BE2C (cell line): ENCODE measurements at regions not wholly inside any gene's neighbourhood (a gene's known extent, or its start where the extent isn't known, plus 50 kb on each side); places are given as distances from the start of the nearest gene placed in this dataset.
A peak's percentile ranks its signal among the peaks of the same experiment; 100 is the strongest.

Experiments
- DNase-seq: peaks from one replicate; pipeline ENCODE4 v3.0.0-alpha.2; 2020
- H3K27me3 ChIP-seq: fragments of 250-450 bp; sonication (Bioruptor Pico); 2 replicates; pipeline ENCODE4 v1.5.1; 2020; ENCODE audit warnings: mild to moderate bottlenecking
- H3K36me3 ChIP-seq: fragments of 250-450 bp; sonication (Bioruptor Pico); 2 replicates; pipeline ENCODE4 v1.5.1; 2020; ENCODE audit warnings: mild to moderate bottlenecking
- H3K4me1 ChIP-seq: fragments of 250-450 bp; sonication (Bioruptor Pico); 2 replicates; pipeline ENCODE4 v1.5.1; 2020
- H3K4me3 ChIP-seq: 2 replicates; pipeline ENCODE4 v1.5.1; 2011; ENCODE audit warnings: low read depth, low read length
- H3K9me3 ChIP-seq: fragments of 250-450 bp; sonication (Bioruptor Pico); 2 replicates; pipeline ENCODE4 v1.5.1; 2020
- TF ChIP-seq, protein P1 (sequence below): IDR thresholded peaks from 2 replicates; pipeline ENCODE4 v1.5.1; 2012; ENCODE audit warnings: mild to moderate bottlenecking, low read depth, low read length

DNA sequence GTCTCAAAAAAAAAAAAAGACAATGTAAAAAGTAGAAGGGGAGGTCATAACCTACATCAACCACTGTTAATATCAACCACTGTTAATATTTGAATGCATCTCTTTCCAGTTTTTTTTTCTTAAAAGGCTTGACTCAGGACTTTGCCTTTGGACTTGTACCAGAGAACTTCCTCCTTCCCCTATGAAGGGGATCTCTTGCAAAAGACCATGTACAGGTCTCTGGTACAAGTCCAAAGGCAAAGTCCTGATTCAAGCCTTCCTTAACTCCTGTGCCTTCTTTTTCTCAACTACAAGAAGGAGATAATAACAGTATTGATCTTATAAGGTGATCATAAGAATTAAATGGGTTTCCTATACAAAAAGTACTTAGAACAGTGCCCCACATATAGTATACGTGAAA lies 563.5 kb downstream of the BUD13 start:
- no peaks in the 10 kb centered on the region for H3K36me3 ChIP-seq
- no peaks in the 10 kb centered on the region for H3K9me3 ChIP-seq
- TF ChIP-seq, protein P1, sequence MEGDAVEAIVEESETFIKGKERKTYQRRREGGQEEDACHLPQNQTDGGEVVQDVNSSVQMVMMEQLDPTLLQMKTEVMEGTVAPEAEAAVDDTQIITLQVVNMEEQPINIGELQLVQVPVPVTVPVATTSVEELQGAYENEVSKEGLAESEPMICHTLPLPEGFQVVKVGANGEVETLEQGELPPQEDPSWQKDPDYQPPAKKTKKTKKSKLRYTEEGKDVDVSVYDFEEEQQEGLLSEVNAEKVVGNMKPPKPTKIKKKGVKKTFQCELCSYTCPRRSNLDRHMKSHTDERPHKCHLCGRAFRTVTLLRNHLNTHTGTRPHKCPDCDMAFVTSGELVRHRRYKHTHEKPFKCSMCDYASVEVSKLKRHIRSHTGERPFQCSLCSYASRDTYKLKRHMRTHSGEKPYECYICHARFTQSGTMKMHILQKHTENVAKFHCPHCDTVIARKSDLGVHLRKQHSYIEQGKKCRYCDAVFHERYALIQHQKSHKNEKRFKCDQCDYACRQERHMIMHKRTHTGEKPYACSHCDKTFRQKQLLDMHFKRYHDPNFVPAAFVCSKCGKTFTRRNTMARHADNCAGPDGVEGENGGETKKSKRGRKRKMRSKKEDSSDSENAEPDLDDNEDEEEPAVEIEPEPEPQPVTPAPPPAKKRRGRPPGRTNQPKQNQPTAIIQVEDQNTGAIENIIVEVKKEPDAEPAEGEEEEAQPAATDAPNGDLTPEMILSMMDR = no peak
- peaks cover 18% of the 10 kb centered on the region for H3K4me1 ChIP-seq
- DNase-seq = no peak
- H3K27me3 ChIP-seq = no peaks in the 10 kb centered on the region
- H3K4me3 ChIP-seq = no peak overlapping the region

- Histone ChIP-seq H3K4me1 (peaks cover 29% of the 10 kb centered on the region), H3K9me3 (no peaks in the 10 kb centered on the region), H3K4me3 (peak overlapping the region; percentile 51), H3K27me3 (no peaks in the 10 kb centered on the region), H3K36me3 (no peaks in the 10 kb centered on the region)
- TF ChIP-seq, protein P1 = no peak
- DNase-seq = peak; percentile 86
Measured at GRCh38 chr11:116207421-116208141, 565.2 kb downstream of the BUD13 start.

DNA sequence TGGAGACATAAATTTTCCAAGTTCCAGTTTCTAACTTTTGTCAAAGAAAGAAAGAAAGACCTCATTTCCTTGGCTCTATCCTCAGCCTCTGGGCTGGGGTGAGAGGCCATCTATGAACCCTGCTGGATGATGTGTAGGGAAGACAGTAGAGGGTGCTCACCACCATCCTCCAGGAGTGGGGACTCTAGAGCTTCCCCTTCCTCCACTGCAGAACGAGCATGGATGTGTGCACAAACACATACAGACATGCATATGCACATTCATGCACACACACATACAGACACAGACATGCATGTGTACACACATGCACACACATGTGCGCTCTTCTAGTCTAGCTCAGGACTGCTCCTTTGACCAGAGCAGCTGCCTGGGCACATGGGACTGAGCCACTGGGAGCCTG lies 565.8 kb downstream of the BUD13 start:
- TF ChIP-seq, protein P1 = peak; percentile 28
- DNase-seq = no peak
- Histone ChIP-seq H3K27me3 (no peaks in the 10 kb centered on the region), H3K9me3 (no peaks in the 10 kb centered on the region), H3K4me3 (peak overlapping the region; percentile 51), H3K36me3 (no peaks in the 10 kb centered on the region), H3K4me1 (peaks cover 31% of the 10 kb centered on the region)

GRCh38 chr11:116202922-116203321 lies 569.9 kb downstream of the BUD13 start:
- Histone ChIP-seq H3K27me3 (no peaks in the 10 kb centered on the region), H3K36me3 (no peaks in the 10 kb centered on the region), H3K4me3 (no peak overlapping the region), H3K9me3 (no peaks in the 10 kb centered on the region), H3K4me1 (peaks cover 51% of the 10 kb centered on the region)
- TF ChIP-seq, protein P1 = no peak
- DNase-seq = no peak

- Histone ChIP-seq H3K36me3 (no peaks in the 10 kb centered on the region), H3K9me3 (no peaks in the 10 kb centered on the region), H3K4me3 (no peak overlapping the region), H3K27me3 (no peaks in the 10 kb centered on the region), H3K4me1 (peaks cover 39% of the 10 kb centered on the region)
- DNase-seq = peak; percentile 57
- TF ChIP-seq, protein P1 = no peak
Measured at GRCh38 chr11:116200564-116200963, 572.2 kb downstream of the BUD13 start.

DNA sequence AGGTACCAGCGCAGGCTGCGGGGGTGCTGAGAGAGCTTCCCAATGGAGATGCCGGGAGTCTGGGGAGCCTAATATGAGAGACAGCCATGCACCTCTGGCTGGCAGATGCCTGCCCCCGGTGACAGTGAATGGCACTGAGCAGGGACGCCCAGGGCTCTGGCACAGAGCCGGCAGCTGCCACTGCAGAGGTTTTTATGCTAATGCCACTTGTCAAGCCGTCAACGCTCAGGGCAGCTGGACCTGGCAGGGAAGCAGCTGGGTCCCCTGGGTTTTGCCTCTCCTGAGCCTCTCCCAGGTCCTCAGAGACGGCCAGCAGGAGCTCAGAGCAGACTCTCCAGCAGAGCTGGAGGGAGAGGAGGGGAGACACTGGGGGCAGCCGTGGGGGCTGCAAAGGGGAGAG lies 573.6 kb downstream of the BUD13 start:
- peak; percentile 96 for DNase-seq
- TF ChIP-seq, protein P1 = no peak
- no peaks in the 10 kb centered on the region for H3K27me3 ChIP-seq

More for the DNA sequence above, 573.6 kb downstream of the BUD13 start:
- Histone ChIP-seq H3K36me3 (no peaks in the 10 kb centered on the region), H3K4me1 (peaks cover 39% of the 10 kb centered on the region), H3K4me3 (peak overlapping the region; percentile 5; the same call in 1 of the 2 replicates), H3K9me3 (no peaks in the 10 kb centered on the region)
